Fibroblast of skin of back (primary cell): ENCODE measurements at regions not wholly inside any gene's neighbourhood (a gene's known extent, or its start where the extent isn't known, plus 50 kb on each side); places are given as distances from the start of the nearest gene placed in this dataset.
"Not testable (repeated sequence)": the region's sequence is repeated elsewhere in the genome, so short reads cannot be mapped to it uniquely, and the experiment has no call there.

Experiments
- DNase-seq: peaks from one replicate; pipeline ENCODE4 v3.0.0-alpha.2; 2013

GRCh38 chr11:90500922-90501568 lies 278.2 kb upstream of the CHORDC1 start:
- DNase-seq, result no peak

GRCh38 chr11:90496722-90497121 lies 273.9 kb upstream of the CHORDC1 start:
- DNase-seq, result no peak

- DNase-seq, result no peak
Observed at GRCh38 chr11:90493379-90493778, 270.5 kb upstream of the CHORDC1 start.

- DNase-seq, result no peak
Observed at GRCh38 chr11:90491466-90491865, 268.6 kb upstream of the CHORDC1 start.

GRCh38 chr11:90476442-90477007 lies 253.7 kb upstream of the CHORDC1 start:
- peak; percentile 24 for DNase-seq

- peak; percentile 19 for DNase-seq
Observed at GRCh38 chr11:90468923-90469322, 246.1 kb upstream of the CHORDC1 start.

- DNase-seq, result no peak
Observed at GRCh38 chr11:90465553-90465952, 242.7 kb upstream of the CHORDC1 start.

- not testable (repeated sequence) for DNase-seq
Observed at GRCh38 chr11:90455347-90455920, 232.6 kb upstream of the CHORDC1 start.

GRCh38 chr11:90453525-90453924 lies 230.7 kb upstream of the CHORDC1 start:
- no peak for DNase-seq

GRCh38 chr11:90449606-90450005 lies 226.8 kb upstream of the CHORDC1 start:
- no peak for DNase-seq

- no peak for DNase-seq
Observed at GRCh38 chr11:90448256-90448655, 225.4 kb upstream of the CHORDC1 start.

- DNase-seq, result no peak
Observed at GRCh38 chr11:90447618-90448017, 224.8 kb upstream of the CHORDC1 start.

- no peak for DNase-seq
Observed at GRCh38 chr11:90446207-90446606, 223.4 kb upstream of the CHORDC1 start.

- no peak for DNase-seq
Observed at GRCh38 chr11:90438069-90438468, 215.2 kb upstream of the CHORDC1 start.

GRCh38 chr11:90434858-90435257 lies 212.0 kb upstream of the CHORDC1 start:
- no peak for DNase-seq

- no peak for DNase-seq
Observed at GRCh38 chr11:90428836-90429235, 206.0 kb upstream of the CHORDC1 start.

- no peak for DNase-seq
Observed at GRCh38 chr11:90426442-90426841, 203.6 kb upstream of the CHORDC1 start.

- DNase-seq, result no peak
Observed at GRCh38 chr11:90423378-90423777, 200.5 kb upstream of the CHORDC1 start.

- DNase-seq, result not testable (repeated sequence)
Observed at GRCh38 chr11:90422787-90423186, 199.9 kb upstream of the CHORDC1 start.

GRCh38 chr11:90414221-90414620 lies 191.4 kb upstream of the CHORDC1 start:
- DNase-seq, result no peak

GRCh38 chr11:90407350-90407749 lies 184.5 kb upstream of the CHORDC1 start:
- DNase-seq, result no peak

- no peak for DNase-seq
Observed at GRCh38 chr11:90392692-90393091, 169.8 kb upstream of the CHORDC1 start.

- DNase-seq, result no peak
Observed at GRCh38 chr11:90391756-90392155, 168.9 kb upstream of the CHORDC1 start.

GRCh38 chr11:90380206-90380605 lies 157.4 kb upstream of the CHORDC1 start:
- DNase-seq, result no peak
